ENCODE measurements at regions not wholly inside any gene's neighbourhood (a gene's known extent, or its start where the extent isn't known, plus 50 kb on each side); places are given as distances from the start of the nearest gene placed in this dataset.

- POLR2A ChIA-PET (ENCODE audit: unreplicated experiment) = no interaction called here
- Histone ChIP-seq H3K79me2 (ENCODE audit: low read length) (no peaks in the 10 kb centered on the region), H3K36me3 (ENCODE audit: low read depth, low read length) (no peaks in the 10 kb centered on the region), H3K4me1 (ENCODE audit: insufficient read depth, low read length) (no peaks in the 10 kb centered on the region), H3K9ac (ENCODE audit: low read length) (no peak overlapping the region), H3K27ac (ENCODE audit: low read length) (no peak overlapping the region), H4K20me1 (ENCODE audit: low read length) (no peaks in the 10 kb centered on the region), H3K4me2 (ENCODE audit: low read length) (no peak overlapping the region), H3K4me3 (ENCODE audit: low read length) (no peak overlapping the region), H3F3A (ENCODE audit: low read length, unreplicated experiment) (no peaks in the 10 kb centered on the region), H3K9me2 (replicated peaks; ENCODE audit: low read length) (no peaks in the 10 kb centered on the region), H2AFZ (ENCODE audit: low read length) (no peak overlapping the region), H3K27me3 (ENCODE audit: low read length) (no peaks in the 10 kb centered on the region), H3K9me3 (ENCODE audit: low read length) (no peaks in the 10 kb centered on the region)
- CTCF ChIA-PET = no interaction called here
- TF ChIP-seq CTCF (conservative IDR thresholded peaks at IDR 0.05; ENCODE audit: low read depth, low read length) (no peak), EZH2 (IDR thresholded peaks at IDR 0.05; ENCODE audit: low read length, unreplicated experiment) (no peak)
- intact Hi-C loops (cut with micrococcal nuclease) = no loop called here
- no TSS peak for BruUV-seq (replicated peaks)
- ATAC-seq = no peak
- no peak for DNase-seq
Observed at GRCh38 chr5:57618767-57619381, 136.3 kb upstream of the ACTBL2 start.

GRCh38 chr5:57613741-57614140 is 131.1 kb upstream of the ACTBL2 start:
- H3K9me3 ChIP-seq (ENCODE audit: low read length) = no peaks in the 10 kb centered on the region
- no peak overlapping the region for H3K4me3 ChIP-seq (ENCODE audit: low read length)
- H3K4me2 ChIP-seq (ENCODE audit: low read length) = no peak overlapping the region
- no peaks in the 10 kb centered on the region for H4K20me1 ChIP-seq (ENCODE audit: low read length)
- H3K79me2 ChIP-seq (ENCODE audit: low read length) = no peaks in the 10 kb centered on the region
- H3K27ac ChIP-seq (ENCODE audit: low read length) = no peak overlapping the region
- BruUV-seq (replicated peaks) = no TSS peak
- no peak for ATAC-seq
- TF ChIP-seq CTCF (conservative IDR thresholded peaks at IDR 0.05; ENCODE audit: low read depth, low read length) (no peak), EZH2phosphoT487 (IDR thresholded peaks at IDR 0.05; ENCODE audit: borderline replicate concordance, low read length) (no peak), EZH2 (IDR thresholded peaks at IDR 0.05; ENCODE audit: low read length, unreplicated experiment) (no peak)
- no peaks in the 10 kb centered on the region for H3K27me3 ChIP-seq (ENCODE audit: low read length)
- intact Hi-C loops (cut with micrococcal nuclease) = no loop called here
- no peaks in the 10 kb centered on the region for H3F3A ChIP-seq (ENCODE audit: low read length, unreplicated experiment)
- no peak for DNase-seq
- no peaks in the 10 kb centered on the region for H3K36me3 ChIP-seq (ENCODE audit: low read depth, low read length)
- CTCF ChIA-PET = no interaction called here
- H3K9ac ChIP-seq (ENCODE audit: low read length) = no peak overlapping the region
- no peaks in the 10 kb centered on the region for H3K4me1 ChIP-seq (ENCODE audit: insufficient read depth, low read length)
- H3K9me2 ChIP-seq (replicated peaks; ENCODE audit: low read length) = no peaks in the 10 kb centered on the region
- POLR2A ChIA-PET (ENCODE audit: unreplicated experiment) = no interaction called here
- no peak overlapping the region for H2AFZ ChIP-seq (ENCODE audit: low read length)

GRCh38 chr5:57611177-57611576 is 128.6 kb upstream of the ACTBL2 start:
- BruUV-seq (replicated peaks) = no TSS peak
- Histone ChIP-seq H3K4me2 (ENCODE audit: low read length) (no peak overlapping the region), H4K20me1 (ENCODE audit: low read length) (no peaks in the 10 kb centered on the region), H3K9ac (ENCODE audit: low read length) (no peak overlapping the region), H3K9me2 (replicated peaks; ENCODE audit: low read length) (no peaks in the 10 kb centered on the region), H3K4me1 (ENCODE audit: insufficient read depth, low read length) (no peaks in the 10 kb centered on the region), H2AFZ (ENCODE audit: low read length) (no peak overlapping the region), H3K27ac (ENCODE audit: low read length) (no peak overlapping the region), H3K27me3 (ENCODE audit: low read length) (no peaks in the 10 kb centered on the region), H3K36me3 (ENCODE audit: low read depth, low read length) (no peaks in the 10 kb centered on the region), H3K9me3 (ENCODE audit: low read length) (no peaks in the 10 kb centered on the region), H3K79me2 (ENCODE audit: low read length) (no peaks in the 10 kb centered on the region), H3F3A (ENCODE audit: low read length, unreplicated experiment) (no peaks in the 10 kb centered on the region), H3K4me3 (ENCODE audit: low read length) (no peak overlapping the region)
- ATAC-seq (no peak), DNase-seq (no peak)
- ChIA-PET CTCF (no interaction called here), POLR2A (ENCODE audit: unreplicated experiment) (no interaction called here)
- intact Hi-C loops (cut with micrococcal nuclease) = no loop called here
- TF ChIP-seq EZH2phosphoT487 (IDR thresholded peaks at IDR 0.05; ENCODE audit: borderline replicate concordance, low read length) (no peak), CTCF (conservative IDR thresholded peaks at IDR 0.05; ENCODE audit: low read depth, low read length) (no peak), EZH2 (IDR thresholded peaks at IDR 0.05; ENCODE audit: low read length, unreplicated experiment) (no peak)

Data from PC-3 (cell line).